ENCODE measurements at regions not wholly inside any gene's neighbourhood (a gene's known extent, or its start where the extent isn't known, plus 50 kb on each side); places are given as distances from the start of the nearest gene placed in this dataset.
"Not testable (repeated sequence)": the region's sequence is repeated elsewhere in the genome, so short reads cannot be mapped to it uniquely, and the experiment has no call there.

DNA sequence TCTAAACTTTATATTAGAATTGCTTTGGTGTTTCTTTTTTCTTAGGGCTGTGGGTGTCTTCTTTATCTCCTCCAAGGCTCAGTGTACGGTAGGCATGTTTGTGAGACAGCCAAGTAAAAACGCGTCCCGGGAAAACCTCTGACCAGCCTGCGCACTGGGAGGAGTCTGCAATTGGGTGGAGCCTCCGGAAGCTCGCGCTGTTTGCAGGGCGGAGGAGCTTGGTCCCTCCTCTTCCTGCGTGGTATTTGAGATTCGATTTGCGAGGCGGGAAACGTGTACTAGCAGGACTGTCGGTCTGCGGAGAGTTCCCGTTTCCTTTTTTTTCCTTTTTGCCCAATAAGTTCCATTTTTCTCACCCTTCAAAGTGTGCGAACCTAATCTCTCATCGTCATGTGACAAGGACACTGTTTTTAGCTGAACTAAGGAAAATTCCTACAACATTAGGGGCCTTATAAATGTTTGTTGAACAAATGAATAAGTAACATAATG is 182.1 kb upstream of the OTX2 start:
- H3K9ac ChIP-seq (ENCODE audit: low read length): no peak overlapping the region
- no peak overlapping the region for H2AFZ ChIP-seq (ENCODE audit: low read depth, low read length)
- H3K4me2 ChIP-seq (ENCODE audit: low read length): no peak overlapping the region

GRCh38 chr14:56990991-56991627 is 180.8 kb upstream of the OTX2 start:
- not testable (repeated sequence) for H2AFZ ChIP-seq (ENCODE audit: low read depth, low read length); H4K20me1 ChIP-seq (ENCODE audit: insufficient read depth, low read length); H3K9me3 ChIP-seq (ENCODE audit: insufficient read depth, low read length); H3K4me1 ChIP-seq (ENCODE audit: low read length); H3K27ac ChIP-seq (ENCODE audit: low read length); H3K9ac ChIP-seq (ENCODE audit: low read length); H3K36me3 ChIP-seq (replicated peaks; ENCODE audit: low read depth, low read length); H3K27me3 ChIP-seq (ENCODE audit: low read depth, low read length); H3K79me2 ChIP-seq (ENCODE audit: low read length); H3K4me3 ChIP-seq (ENCODE audit: low read length); H3K4me2 ChIP-seq (ENCODE audit: low read length)

More for the DNA sequence above, 182.1 kb upstream of the OTX2 start:
- H3K36me3 ChIP-seq (replicated peaks; ENCODE audit: low read depth, low read length): no peaks in the 10 kb centered on the region
- no peak overlapping the region for H3K27ac ChIP-seq (ENCODE audit: low read length)
- H3K4me3 ChIP-seq (ENCODE audit: low read length): no peak overlapping the region
- TF ChIP-seq EZH2phosphoT487 (IDR thresholded peaks at IDR 0.05; ENCODE audit: low read depth) (no peak), CTCF (IDR thresholded peaks at IDR 0.05; ENCODE audit: low read depth, low read length) (no peak)
- H3K4me1 ChIP-seq (ENCODE audit: low read length): no peaks in the 10 kb centered on the region
- H3K27me3 ChIP-seq (ENCODE audit: low read depth, low read length): no peaks in the 10 kb centered on the region
- no peaks in the 10 kb centered on the region for H3K9me3 ChIP-seq (ENCODE audit: insufficient read depth, low read length)
- no peaks in the 10 kb centered on the region for H3K79me2 ChIP-seq (ENCODE audit: low read length)
- no peaks in the 10 kb centered on the region for H4K20me1 ChIP-seq (ENCODE audit: insufficient read depth, low read length)

- Histone ChIP-seq H3K9ac (ENCODE audit: low read length) (no peak overlapping the region), H3K27me3 (ENCODE audit: low read depth, low read length) (no peaks in the 10 kb centered on the region), H3K27ac (ENCODE audit: low read length) (no peak overlapping the region), H3K9me3 (ENCODE audit: insufficient read depth, low read length) (no peaks in the 10 kb centered on the region), H3K4me2 (ENCODE audit: low read length) (no peak overlapping the region), H3K4me1 (ENCODE audit: low read length) (no peaks in the 10 kb centered on the region), H3K4me3 (ENCODE audit: low read length) (no peak overlapping the region), H3K36me3 (replicated peaks; ENCODE audit: low read depth, low read length) (no peaks in the 10 kb centered on the region), H3K79me2 (ENCODE audit: low read length) (no peaks in the 10 kb centered on the region), H4K20me1 (ENCODE audit: insufficient read depth, low read length) (no peaks in the 10 kb centered on the region), H2AFZ (ENCODE audit: low read depth, low read length) (no peak overlapping the region)
- TF ChIP-seq CTCF (IDR thresholded peaks at IDR 0.05; ENCODE audit: low read depth, low read length): no peak
- no peak for TF ChIP-seq EZH2phosphoT487 (IDR thresholded peaks at IDR 0.05; ENCODE audit: low read depth)
Measured at GRCh38 chr14:56989359-56989758, 179.1 kb upstream of the OTX2 start.

GRCh38 chr14:56979936-56980335 is 169.7 kb upstream of the OTX2 start:
- Histone ChIP-seq H4K20me1 (ENCODE audit: insufficient read depth, low read length) (no peaks in the 10 kb centered on the region), H3K4me1 (ENCODE audit: low read length) (no peaks in the 10 kb centered on the region), H3K36me3 (replicated peaks; ENCODE audit: low read depth, low read length) (no peaks in the 10 kb centered on the region), H3K4me2 (ENCODE audit: low read length) (no peak overlapping the region), H3K27ac (ENCODE audit: low read length) (no peak overlapping the region), H2AFZ (ENCODE audit: low read depth, low read length) (no peak overlapping the region), H3K9ac (ENCODE audit: low read length) (no peak overlapping the region), H3K9me3 (ENCODE audit: insufficient read depth, low read length) (no peaks in the 10 kb centered on the region), H3K27me3 (ENCODE audit: low read depth, low read length) (no peaks in the 10 kb centered on the region), H3K79me2 (ENCODE audit: low read length) (no peaks in the 10 kb centered on the region), H3K4me3 (ENCODE audit: low read length) (no peak overlapping the region)
- TF ChIP-seq EZH2phosphoT487 (IDR thresholded peaks at IDR 0.05; ENCODE audit: low read depth): no peak
- TF ChIP-seq CTCF (IDR thresholded peaks at IDR 0.05; ENCODE audit: low read depth, low read length): no peak

All from OCI-LY3 (cell line).